ENCODE measurements at regions not wholly inside any gene's neighbourhood (a gene's known extent, or its start where the extent isn't known, plus 50 kb on each side); places are given as distances from the start of the nearest gene placed in this dataset.

DNA sequence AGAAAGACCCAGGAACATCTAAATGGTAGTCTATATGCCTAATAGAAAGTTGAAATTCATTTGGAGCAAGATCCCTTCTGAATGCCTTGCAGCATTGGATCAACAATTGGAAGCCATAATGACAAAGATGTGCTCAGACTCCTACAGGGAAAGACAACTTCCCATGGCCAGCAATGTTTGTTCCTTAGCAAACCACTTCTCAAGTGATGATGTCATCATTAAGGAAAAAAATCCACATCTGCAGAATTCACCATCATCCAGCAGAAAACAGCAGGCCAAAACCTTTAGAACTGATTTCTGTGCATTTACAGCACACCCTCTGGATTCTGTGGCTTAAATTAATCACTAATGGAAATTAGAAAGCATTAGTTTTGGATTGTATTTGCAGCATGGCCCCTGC, 82.4 kb upstream of the ZIC3 start:
- Mint-ChIP-seq H3K9me3 (peaks cover 6% of the 10 kb centered on the region; the same call in 1 of the 2 replicates), H3K36me3 (no peaks in the 10 kb centered on the region), H3K27ac (no peak overlapping the region), H3K27me3 (ENCODE audit: low read depth) (no peaks in the 10 kb centered on the region), H3K4me1 (peaks cover 12% of the 10 kb centered on the region), H3K4me3 (no peak overlapping the region)
- ATAC-seq (no peak), DNase-seq (ENCODE audit: low spot score) (no peak)
- CTCF ChIA-PET: no interaction called here
- TF ChIP-seq, protein P1, sequence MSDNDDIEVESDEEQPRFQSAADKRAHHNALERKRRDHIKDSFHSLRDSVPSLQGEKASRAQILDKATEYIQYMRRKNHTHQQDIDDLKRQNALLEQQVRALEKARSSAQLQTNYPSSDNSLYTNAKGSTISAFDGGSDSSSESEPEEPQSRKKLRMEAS (CRISPR knock-in tag; IDR thresholded peaks at IDR 0.05): no peak
- no peak for TF ChIP-seq ZNF416 (CRISPR knock-in tag; IDR thresholded peaks at IDR 0.05)
- TF ChIP-seq, protein P2, sequence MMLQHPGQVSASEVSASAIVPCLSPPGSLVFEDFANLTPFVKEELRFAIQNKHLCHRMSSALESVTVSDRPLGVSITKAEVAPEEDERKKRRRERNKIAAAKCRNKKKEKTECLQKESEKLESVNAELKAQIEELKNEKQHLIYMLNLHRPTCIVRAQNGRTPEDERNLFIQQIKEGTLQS (CRISPR knock-in tag; conservative IDR thresholded peaks at IDR 0.05): no peak
- TF ChIP-seq, protein P3, sequence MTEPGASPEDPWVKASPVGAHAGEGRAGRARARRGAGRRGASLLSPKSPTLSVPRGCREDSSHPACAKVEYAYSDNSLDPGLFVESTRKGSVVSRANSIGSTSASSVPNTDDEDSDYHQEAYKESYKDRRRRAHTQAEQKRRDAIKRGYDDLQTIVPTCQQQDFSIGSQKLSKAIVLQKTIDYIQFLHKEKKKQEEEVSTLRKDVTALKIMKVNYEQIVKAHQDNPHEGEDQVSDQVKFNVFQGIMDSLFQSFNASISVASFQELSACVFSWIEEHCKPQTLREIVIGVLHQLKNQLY (CRISPR knock-in tag; IDR thresholded peaks at IDR 0.05): no peak
- TF ChIP-seq CREB1 (CRISPR knock-in tag; IDR thresholded peaks at IDR 0.05): no peak
- no peak for TF ChIP-seq EMX1 (CRISPR knock-in tag; IDR thresholded peaks at IDR 0.05)
- TF ChIP-seq ESRRA (CRISPR knock-in tag; IDR thresholded peaks at IDR 0.05; ENCODE audit: borderline replicate concordance): no peak
- TF ChIP-seq ZNF423 (CRISPR knock-in tag; IDR thresholded peaks at IDR 0.05): no peak
- TF ChIP-seq NFE2L1 (CRISPR knock-in tag; IDR thresholded peaks at IDR 0.05): no peak
- no peak for TF ChIP-seq GRHL2 (CRISPR knock-in tag; IDR thresholded peaks at IDR 0.05; ENCODE audit: insufficient replicate concordance, severe bottlenecking)
- TF ChIP-seq JAZF1 (CRISPR knock-in tag; IDR thresholded peaks at IDR 0.05): no peak
- TF ChIP-seq, protein P4, sequence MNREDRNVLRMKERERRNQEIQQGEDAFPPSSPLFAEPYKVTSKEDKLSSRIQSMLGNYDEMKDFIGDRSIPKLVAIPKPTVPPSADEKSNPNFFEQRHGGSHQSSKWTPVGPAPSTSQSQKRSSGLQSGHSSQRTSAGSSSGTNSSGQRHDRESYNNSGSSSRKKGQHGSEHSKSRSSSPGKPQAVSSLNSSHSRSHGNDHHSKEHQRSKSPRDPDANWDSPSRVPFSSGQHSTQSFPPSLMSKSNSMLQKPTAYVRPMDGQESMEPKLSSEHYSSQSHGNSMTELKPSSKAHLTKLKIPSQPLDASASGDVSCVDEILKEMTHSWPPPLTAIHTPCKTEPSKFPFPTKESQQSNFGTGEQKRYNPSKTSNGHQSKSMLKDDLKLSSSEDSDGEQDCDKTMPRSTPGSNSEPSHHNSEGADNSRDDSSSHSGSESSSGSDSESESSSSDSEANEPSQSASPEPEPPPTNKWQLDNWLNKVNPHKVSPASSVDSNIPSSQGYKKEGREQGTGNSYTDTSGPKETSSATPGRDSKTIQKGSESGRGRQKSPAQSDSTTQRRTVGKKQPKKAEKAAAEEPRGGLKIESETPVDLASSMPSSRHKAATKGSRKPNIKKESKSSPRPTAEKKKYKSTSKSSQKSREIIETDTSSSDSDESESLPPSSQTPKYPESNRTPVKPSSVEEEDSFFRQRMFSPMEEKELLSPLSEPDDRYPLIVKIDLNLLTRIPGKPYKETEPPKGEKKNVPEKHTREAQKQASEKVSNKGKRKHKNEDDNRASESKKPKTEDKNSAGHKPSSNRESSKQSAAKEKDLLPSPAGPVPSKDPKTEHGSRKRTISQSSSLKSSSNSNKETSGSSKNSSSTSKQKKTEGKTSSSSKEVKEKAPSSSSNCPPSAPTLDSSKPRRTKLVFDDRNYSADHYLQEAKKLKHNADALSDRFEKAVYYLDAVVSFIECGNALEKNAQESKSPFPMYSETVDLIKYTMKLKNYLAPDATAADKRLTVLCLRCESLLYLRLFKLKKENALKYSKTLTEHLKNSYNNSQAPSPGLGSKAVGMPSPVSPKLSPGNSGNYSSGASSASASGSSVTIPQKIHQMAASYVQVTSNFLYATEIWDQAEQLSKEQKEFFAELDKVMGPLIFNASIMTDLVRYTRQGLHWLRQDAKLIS (CRISPR knock-in tag; IDR thresholded peaks at IDR 0.05; ENCODE audit: borderline replicate concordance): no peak
- TF ChIP-seq MYBL2 (CRISPR knock-in tag; IDR thresholded peaks at IDR 0.05): no peak
- no peak for TF ChIP-seq ELF4 (CRISPR knock-in tag; IDR thresholded peaks at IDR 0.05; ENCODE audit: low read depth)
- POLR2A ChIA-PET: no interaction called here

DNA sequence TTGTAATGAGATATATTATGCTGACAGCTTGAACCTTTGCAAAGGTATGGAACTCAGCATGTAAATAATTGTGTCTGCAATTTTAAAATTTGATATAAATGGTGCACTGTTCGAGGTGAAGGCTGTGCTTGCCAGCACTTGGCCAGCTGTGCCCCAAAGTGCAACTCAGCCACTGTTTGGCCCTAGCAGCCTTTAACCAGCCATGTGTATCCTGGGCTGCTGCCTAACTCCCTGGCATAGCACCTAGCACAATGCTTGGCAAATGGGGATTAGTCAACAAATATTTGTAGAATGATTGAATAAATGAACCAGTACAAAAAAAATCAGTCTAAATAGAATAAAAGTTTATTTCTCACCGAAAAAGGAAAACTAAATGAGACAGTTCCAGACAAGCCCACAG, 83.8 kb upstream of the ZIC3 start:
- ChIA-PET POLR2A (no interaction called here), CTCF (interaction anchor here (1.2 kb wide), 1 partner anchor 50 kb away, joined by 3 read pairs; no protein-coding TSS in a partner anchor)
- Mint-ChIP-seq H3K27ac (no peak overlapping the region), H3K27me3 (ENCODE audit: low read depth) (no peaks in the 10 kb centered on the region), H3K36me3 (no peaks in the 10 kb centered on the region), H3K9me3 (peaks cover 6% of the 10 kb centered on the region; the same call in 1 of the 2 replicates), H3K4me1 (peaks cover 12% of the 10 kb centered on the region), H3K4me3 (no peak overlapping the region)
- ATAC-seq (no peak), DNase-seq (ENCODE audit: low spot score) (no peak)
- TF ChIP-seq NR3C1 (CRISPR knock-in tag; conservative IDR thresholded peaks at IDR 0.05; ENCODE audit: low read depth): no peak
- TF ChIP-seq FOXK1 (CRISPR knock-in tag; IDR thresholded peaks at IDR 0.05): no peak
- TF ChIP-seq FOXJ3 (CRISPR knock-in tag; IDR thresholded peaks at IDR 0.05; ENCODE audit: borderline replicate concordance): no peak
- TF ChIP-seq RORB (CRISPR knock-in tag; IDR thresholded peaks at IDR 0.05): no peak
- TF ChIP-seq, protein P2 (CRISPR knock-in tag; conservative IDR thresholded peaks at IDR 0.05): no peak
- TF ChIP-seq ZNF416 (CRISPR knock-in tag; IDR thresholded peaks at IDR 0.05): no peak
- TF ChIP-seq FOXP1 (CRISPR knock-in tag; IDR thresholded peaks at IDR 0.05; ENCODE audit: borderline replicate concordance): no peak
- no peak for TF ChIP-seq GTF2I (CRISPR knock-in tag; conservative IDR thresholded peaks at IDR 0.05)
- TF ChIP-seq ZNF396 (CRISPR knock-in tag; IDR thresholded peaks at IDR 0.05; ENCODE audit: borderline replicate concordance): no peak
- TF ChIP-seq, protein P5, sequence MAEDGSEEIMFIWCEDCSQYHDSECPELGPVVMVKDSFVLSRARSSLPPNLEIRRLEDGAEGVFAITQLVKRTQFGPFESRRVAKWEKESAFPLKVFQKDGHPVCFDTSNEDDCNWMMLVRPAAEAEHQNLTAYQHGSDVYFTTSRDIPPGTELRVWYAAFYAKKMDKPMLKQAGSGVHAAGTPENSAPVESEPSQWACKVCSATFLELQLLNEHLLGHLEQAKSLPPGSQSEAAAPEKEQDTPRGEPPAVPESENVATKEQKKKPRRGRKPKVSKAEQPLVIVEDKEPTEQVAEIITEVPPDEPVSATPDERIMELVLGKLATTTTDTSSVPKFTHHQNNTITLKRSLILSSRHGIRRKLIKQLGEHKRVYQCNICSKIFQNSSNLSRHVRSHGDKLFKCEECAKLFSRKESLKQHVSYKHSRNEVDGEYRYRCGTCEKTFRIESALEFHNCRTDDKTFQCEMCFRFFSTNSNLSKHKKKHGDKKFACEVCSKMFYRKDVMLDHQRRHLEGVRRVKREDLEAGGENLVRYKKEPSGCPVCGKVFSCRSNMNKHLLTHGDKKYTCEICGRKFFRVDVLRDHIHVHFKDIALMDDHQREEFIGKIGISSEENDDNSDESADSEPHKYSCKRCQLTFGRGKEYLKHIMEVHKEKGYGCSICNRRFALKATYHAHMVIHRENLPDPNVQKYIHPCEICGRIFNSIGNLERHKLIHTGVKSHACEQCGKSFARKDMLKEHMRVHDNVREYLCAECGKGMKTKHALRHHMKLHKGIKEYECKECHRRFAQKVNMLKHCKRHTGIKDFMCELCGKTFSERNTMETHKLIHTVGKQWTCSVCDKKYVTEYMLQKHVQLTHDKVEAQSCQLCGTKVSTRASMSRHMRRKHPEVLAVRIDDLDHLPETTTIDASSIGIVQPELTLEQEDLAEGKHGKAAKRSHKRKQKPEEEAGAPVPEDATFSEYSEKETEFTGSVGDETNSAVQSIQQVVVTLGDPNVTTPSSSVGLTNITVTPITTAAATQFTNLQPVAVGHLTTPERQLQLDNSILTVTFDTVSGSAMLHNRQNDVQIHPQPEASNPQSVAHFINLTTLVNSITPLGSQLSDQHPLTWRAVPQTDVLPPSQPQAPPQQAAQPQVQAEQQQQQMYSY (CRISPR knock-in tag; IDR thresholded peaks at IDR 0.05): no peak
